Adipocyte (in vitro differentiated cells): ENCODE measurements at regions not wholly inside any gene's neighbourhood (a gene's known extent, or its start where the extent isn't known, plus 50 kb on each side); places are given as distances from the start of the nearest gene placed in this dataset.

Experiments used
- DNase-seq: peaks from one replicate; pipeline ENCODE4 v3.0.0-alpha.2; 2015; ENCODE audit warnings: low read depth
- H3K27me3 ChIP-seq: replicated peaks from 2 replicates; pipeline ENCODE4 v1.7.0; 2013; ENCODE audit warnings: mild to moderate bottlenecking, low read length, moderate library complexity; ENCODE audit not compliant: control insufficient read depth, insufficient read depth
- H3K36me3 ChIP-seq: 2 replicates; pipeline ENCODE4 v1.7.0; 2013; ENCODE audit warnings: low read length, mild to moderate bottlenecking, moderate library complexity; ENCODE audit not compliant: control insufficient read depth, insufficient read depth, severe bottlenecking
- H3K4me1 ChIP-seq: 2 replicates; pipeline ENCODE4 v1.7.0; 2013; ENCODE audit warnings: mild to moderate bottlenecking, low read length, moderate library complexity; ENCODE audit not compliant: control insufficient read depth, insufficient read depth
- H3K4me3 ChIP-seq: 2 replicates; pipeline ENCODE4 v1.7.0; 2013; ENCODE audit warnings: mild to moderate bottlenecking, low read length, moderate library complexity
- H3K9ac ChIP-seq: 2 replicates; pipeline ENCODE4 v1.7.0; 2013; ENCODE audit warnings: mild to moderate bottlenecking, low read length, moderate library complexity
- H3K9me3 ChIP-seq: 2 replicates; pipeline ENCODE4 v1.7.0; 2013; ENCODE audit warnings: mild to moderate bottlenecking, low read length, moderate library complexity; ENCODE audit not compliant: control insufficient read depth

GRCh38 chr16:87236516-87237115, 80.6 kb downstream of the C16orf95 start:
- Histone ChIP-seq H3K4me3 (no peak overlapping the region), H3K9me3 (peaks cover 7% of the 10 kb centered on the region), H3K27me3 (peaks cover 15% of the 10 kb centered on the region), H3K4me1 (peaks cover 3% of the 10 kb centered on the region), H3K36me3 (no peaks in the 10 kb centered on the region), H3K9ac (no peak overlapping the region)
- no peak for DNase-seq

DNA sequence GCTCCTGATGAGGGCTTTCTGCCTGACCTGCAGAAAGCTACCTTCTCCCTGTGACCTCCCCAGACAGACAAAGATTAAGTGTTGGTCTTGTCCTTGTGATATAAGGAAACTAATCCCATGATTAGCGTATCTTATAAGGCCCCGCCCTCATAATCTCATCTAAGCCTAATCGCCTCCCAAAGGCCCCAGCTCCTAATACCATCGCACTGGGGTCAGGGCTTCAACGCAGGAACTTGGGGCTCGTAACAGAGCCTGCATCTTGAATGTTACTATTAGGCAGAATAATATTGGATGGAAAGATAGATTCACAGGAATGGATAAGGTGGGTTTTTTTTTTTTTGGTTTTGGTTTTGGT, 78.9 kb downstream of the C16orf95 start:
- H3K4me1 ChIP-seq, result peaks cover 3% of the 10 kb centered on the region
- H3K4me3 ChIP-seq, result no peak overlapping the region
- H3K9ac ChIP-seq, result no peak overlapping the region
- no peak for DNase-seq
- no peaks in the 10 kb centered on the region for H3K36me3 ChIP-seq
- H3K27me3 ChIP-seq, result peaks cover 20% of the 10 kb centered on the region
- no peaks in the 10 kb centered on the region for H3K9me3 ChIP-seq

GRCh38 chr16:87239545-87239944, 77.6 kb downstream of the C16orf95 start:
- no peaks in the 10 kb centered on the region for H3K4me1 ChIP-seq
- no peak overlapping the region for H3K9ac ChIP-seq
- H3K9me3 ChIP-seq, result no peaks in the 10 kb centered on the region
- H3K36me3 ChIP-seq, result no peaks in the 10 kb centered on the region
- peaks cover 22% of the 10 kb centered on the region for H3K27me3 ChIP-seq
- no peak overlapping the region for H3K4me3 ChIP-seq
- no peak for DNase-seq

DNA sequence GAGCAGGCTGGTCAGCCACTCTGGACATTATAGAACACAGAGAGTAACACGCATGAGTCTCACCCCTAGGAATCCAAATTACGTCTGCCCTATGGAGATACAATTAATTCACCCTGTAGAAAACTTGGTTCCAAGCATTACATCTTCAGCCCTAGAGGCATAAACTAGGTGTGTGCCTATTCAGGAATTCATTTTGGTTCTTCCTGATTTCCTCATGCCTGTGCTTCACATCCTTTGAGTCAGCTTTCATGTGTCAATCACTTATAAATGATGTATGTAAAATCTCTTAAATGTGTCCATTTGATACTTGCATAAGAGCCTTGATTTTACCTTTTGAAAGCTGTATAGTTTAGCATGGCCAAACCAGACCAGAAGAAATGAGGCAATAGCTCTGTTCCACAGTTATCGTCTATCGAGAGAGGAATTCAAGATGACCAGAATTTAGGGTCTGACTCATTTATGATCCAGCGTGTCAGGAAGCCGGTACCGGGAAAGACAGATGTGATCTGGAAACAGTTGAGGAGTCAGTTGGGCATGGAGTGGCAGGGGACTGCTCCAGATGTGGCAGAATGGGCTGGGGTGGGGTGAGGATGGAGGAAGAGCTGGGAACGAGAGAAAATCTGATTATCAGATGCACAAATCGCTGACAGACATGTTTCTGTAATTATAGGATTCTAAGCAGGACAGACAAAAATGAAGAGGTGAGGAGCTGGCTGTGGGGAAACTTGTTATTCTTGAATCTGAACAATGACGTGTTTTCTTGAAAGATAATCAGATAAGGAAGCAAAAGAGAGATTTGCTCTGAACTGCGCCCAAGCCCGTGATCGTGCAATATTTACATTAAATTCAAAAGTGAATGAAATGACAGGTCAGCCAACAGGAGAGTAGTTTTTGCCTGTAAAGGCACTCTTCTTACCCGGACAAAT, 76.7 kb downstream of the C16orf95 start:
- DNase-seq, result peak; percentile 63
- no peaks in the 10 kb centered on the region for H3K4me1 ChIP-seq
- H3K9ac ChIP-seq, result no peak overlapping the region
- H3K27me3 ChIP-seq, result peaks cover 16% of the 10 kb centered on the region
- no peaks in the 10 kb centered on the region for H3K9me3 ChIP-seq
- H3K4me3 ChIP-seq, result no peak overlapping the region
- no peaks in the 10 kb centered on the region for H3K36me3 ChIP-seq

- Histone ChIP-seq H3K27me3 (peaks cover 15% of the 10 kb centered on the region), H3K4me1 (no peaks in the 10 kb centered on the region), H3K9me3 (no peaks in the 10 kb centered on the region), H3K36me3 (no peaks in the 10 kb centered on the region), H3K4me3 (no peak overlapping the region), H3K9ac (no peak overlapping the region)
- no peak for DNase-seq
Observed at GRCh38 chr16:87241137-87241771, 75.9 kb downstream of the C16orf95 start.

GRCh38 chr16:87243478-87243877, 73.7 kb downstream of the C16orf95 start:
- Histone ChIP-seq H3K9ac (no peak overlapping the region), H3K27me3 (peaks cover 11% of the 10 kb centered on the region), H3K4me3 (no peak overlapping the region), H3K4me1 (no peaks in the 10 kb centered on the region), H3K36me3 (no peaks in the 10 kb centered on the region), H3K9me3 (no peaks in the 10 kb centered on the region)
- DNase-seq, result no peak

GRCh38 chr16:87244636-87245197, 72.5 kb downstream of the C16orf95 start:
- no peak for DNase-seq
- Histone ChIP-seq H3K36me3 (no peaks in the 10 kb centered on the region), H3K27me3 (peaks cover 11% of the 10 kb centered on the region), H3K4me3 (no peak overlapping the region), H3K4me1 (no peaks in the 10 kb centered on the region), H3K9ac (no peak overlapping the region), H3K9me3 (no peaks in the 10 kb centered on the region)

DNA sequence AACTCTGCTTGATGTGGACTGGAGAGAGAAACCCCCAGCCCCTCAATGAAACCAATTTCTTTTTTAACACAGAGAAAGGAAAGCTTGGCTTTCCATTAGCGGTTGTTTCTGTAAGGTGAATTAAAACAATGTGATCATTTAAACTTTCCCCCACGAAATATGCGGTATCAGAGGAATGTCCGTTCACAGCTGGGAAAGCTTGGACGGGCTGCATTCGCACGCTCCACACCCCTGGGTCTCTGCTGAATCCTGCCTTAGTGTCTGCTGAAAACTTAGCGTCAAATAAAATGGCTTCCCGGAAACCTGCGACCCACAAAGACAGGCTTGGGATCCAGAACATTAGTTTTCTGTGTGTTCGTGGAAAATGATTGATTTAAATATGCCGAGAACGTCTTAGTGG, 71.7 kb downstream of the C16orf95 start:
- no peak for DNase-seq
- no peaks in the 10 kb centered on the region for H3K9me3 ChIP-seq
- no peaks in the 10 kb centered on the region for H3K36me3 ChIP-seq
- H3K9ac ChIP-seq, result no peak overlapping the region
- H3K4me1 ChIP-seq, result no peaks in the 10 kb centered on the region
- H3K4me3 ChIP-seq, result no peak overlapping the region
- H3K27me3 ChIP-seq, result peaks cover 11% of the 10 kb centered on the region

- Histone ChIP-seq H3K4me1 (no peaks in the 10 kb centered on the region), H3K4me3 (no peak overlapping the region), H3K36me3 (no peaks in the 10 kb centered on the region), H3K27me3 (peaks cover 8% of the 10 kb centered on the region), H3K9me3 (no peaks in the 10 kb centered on the region), H3K9ac (no peak overlapping the region)
- no peak for DNase-seq
Observed at GRCh38 chr16:87246269-87247065, 70.7 kb downstream of the C16orf95 start.

- H3K4me1 ChIP-seq, result no peaks in the 10 kb centered on the region
- H3K9ac ChIP-seq, result no peak overlapping the region
- H3K36me3 ChIP-seq, result no peaks in the 10 kb centered on the region
- no peaks in the 10 kb centered on the region for H3K27me3 ChIP-seq
- no peak for DNase-seq
- H3K9me3 ChIP-seq, result no peaks in the 10 kb centered on the region
- no peak overlapping the region for H3K4me3 ChIP-seq
Observed at GRCh38 chr16:87248714-87249113, 68.5 kb downstream of the C16orf95 start.
